WERI-Rb-1 (cell line): ENCODE measurements at regions not wholly inside any gene's neighbourhood (a gene's known extent, or its start where the extent isn't known, plus 50 kb on each side); places are given as distances from the start of the nearest gene placed in this dataset.

Source experiments
- DNase-seq: peaks from one replicate; pipeline ENCODE4 v3.0.0-alpha.2; 2020
- H3K27ac ChIP-seq: fragments of 250-450 bp; sonication (Bioruptor Pico); 2 replicates; pipeline ENCODE4 v1.5.1; 2020; ENCODE audit warnings: mild to moderate bottlenecking, moderate library complexity
- H3K27me3 ChIP-seq: fragments of 250-450 bp; sonication (Bioruptor Pico); 2 replicates; pipeline ENCODE4 v1.5.1; 2021; ENCODE audit warnings: mild to moderate bottlenecking, low read depth, moderate library complexity; ENCODE audit not compliant: insufficient read depth, severe bottlenecking
- H3K36me3 ChIP-seq: fragments of 250-450 bp; sonication (Bioruptor Pico); 2 replicates; pipeline ENCODE4 v1.5.1; 2020; ENCODE audit warnings: mild to moderate bottlenecking, moderate library complexity
- H3K4me3 ChIP-seq: 2 replicates; pipeline ENCODE4 v1.5.1; 2011; ENCODE audit warnings: low read depth, mild to moderate bottlenecking, control low read depth, low read length
- H3K9me3 ChIP-seq: fragments of 250-450 bp; sonication (Bioruptor Pico); 2 replicates; pipeline ENCODE4 v1.5.1; 2021; ENCODE audit warnings: mild to moderate bottlenecking, moderate library complexity; ENCODE audit not compliant: severe bottlenecking
- CTCF ChIP-seq: IDR thresholded peaks from 2 replicates; pipeline ENCODE4 v1.5.1; 2011; ENCODE audit warnings: low read depth, mild to moderate bottlenecking, control low read depth, inconsistent platforms, low read length

GRCh38 chr5:2222246-2222992 is 339.7 kb upstream of the IRX4 start:
- DNase-seq = no peak
- H3K27me3 ChIP-seq = peaks cover 72% of the 10 kb centered on the region
- no peak overlapping the region for H3K4me3 ChIP-seq
- no peak overlapping the region for H3K27ac ChIP-seq
- TF ChIP-seq CTCF = no peak
- H3K9me3 ChIP-seq = peaks cover 7% of the 10 kb centered on the region
- no peaks in the 10 kb centered on the region for H3K36me3 ChIP-seq

GRCh38 chr5:2221450-2221849 is 338.7 kb upstream of the IRX4 start:
- Histone ChIP-seq H3K27ac (no peak overlapping the region), H3K27me3 (peaks cover 79% of the 10 kb centered on the region), H3K36me3 (no peaks in the 10 kb centered on the region), H3K4me3 (no peak overlapping the region), H3K9me3 (peaks cover 7% of the 10 kb centered on the region)
- TF ChIP-seq CTCF = no peak
- no peak for DNase-seq

- peaks cover 86% of the 10 kb centered on the region for H3K27me3 ChIP-seq
- H3K36me3 ChIP-seq = no peaks in the 10 kb centered on the region
- no peak for DNase-seq
- H3K9me3 ChIP-seq = peaks cover 7% of the 10 kb centered on the region
- no peak for TF ChIP-seq CTCF
- H3K4me3 ChIP-seq = no peak overlapping the region
- no peak overlapping the region for H3K27ac ChIP-seq
Observed at GRCh38 chr5:2220741-2221140, 338.0 kb upstream of the IRX4 start.

- Histone ChIP-seq H3K27ac (no peak overlapping the region), H3K27me3 (peaks cover 95% of the 10 kb centered on the region), H3K36me3 (no peaks in the 10 kb centered on the region), H3K9me3 (peaks cover 7% of the 10 kb centered on the region), H3K4me3 (no peak overlapping the region)
- DNase-seq = no peak
- TF ChIP-seq CTCF = no peak
Observed at GRCh38 chr5:2219149-2219776, 336.5 kb upstream of the IRX4 start.

- TF ChIP-seq CTCF = no peak
- Histone ChIP-seq H3K27ac (no peak overlapping the region), H3K27me3 (peaks cover 94% of the 10 kb centered on the region), H3K36me3 (no peaks in the 10 kb centered on the region), H3K9me3 (no peaks in the 10 kb centered on the region), H3K4me3 (no peak overlapping the region)
- DNase-seq = no peak
Observed at GRCh38 chr5:2217219-2217618, 334.5 kb upstream of the IRX4 start.
